ENCODE measurements at regions not wholly inside any gene's neighbourhood (a gene's known extent, or its start where the extent isn't known, plus 50 kb on each side); places are given as distances from the start of the nearest gene placed in this dataset.

DNA sequence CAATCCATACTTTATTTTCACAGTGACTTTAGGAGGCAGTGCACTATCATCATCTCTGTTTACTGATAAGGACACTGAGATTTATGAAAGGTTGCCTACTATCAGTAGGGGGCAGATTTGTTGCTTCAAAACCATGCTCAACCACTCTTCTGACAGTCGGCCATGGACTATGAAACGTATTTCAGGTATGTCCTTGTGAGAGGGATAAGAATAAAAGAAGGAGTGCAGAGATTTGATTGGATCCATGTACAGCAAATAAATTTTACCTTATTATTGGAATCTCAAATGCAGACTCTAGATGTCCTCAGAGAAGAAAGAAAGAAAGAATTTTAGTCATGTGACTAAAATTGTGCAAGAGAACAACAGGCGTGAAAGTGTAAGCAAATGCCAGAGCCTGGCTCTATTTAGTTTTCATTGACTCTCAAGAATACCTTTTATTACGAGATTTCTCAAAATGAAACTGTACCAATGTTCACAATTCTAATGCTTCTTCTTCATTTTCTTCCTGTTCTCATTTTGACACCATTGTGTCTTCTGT lies 296.6 kb upstream of the RASA1 start:
- H2AFZ ChIP-seq (ENCODE audit: low read length), result no peak overlapping the region
- no peaks in the 10 kb centered on the region for H3F3A ChIP-seq (ENCODE audit: insufficient read depth, low read length)
- H3K27ac ChIP-seq (ENCODE audit: low read depth, low read length, poor library complexity, severe bottlenecking), result no peak overlapping the region
- TF ChIP-seq, protein P1, sequence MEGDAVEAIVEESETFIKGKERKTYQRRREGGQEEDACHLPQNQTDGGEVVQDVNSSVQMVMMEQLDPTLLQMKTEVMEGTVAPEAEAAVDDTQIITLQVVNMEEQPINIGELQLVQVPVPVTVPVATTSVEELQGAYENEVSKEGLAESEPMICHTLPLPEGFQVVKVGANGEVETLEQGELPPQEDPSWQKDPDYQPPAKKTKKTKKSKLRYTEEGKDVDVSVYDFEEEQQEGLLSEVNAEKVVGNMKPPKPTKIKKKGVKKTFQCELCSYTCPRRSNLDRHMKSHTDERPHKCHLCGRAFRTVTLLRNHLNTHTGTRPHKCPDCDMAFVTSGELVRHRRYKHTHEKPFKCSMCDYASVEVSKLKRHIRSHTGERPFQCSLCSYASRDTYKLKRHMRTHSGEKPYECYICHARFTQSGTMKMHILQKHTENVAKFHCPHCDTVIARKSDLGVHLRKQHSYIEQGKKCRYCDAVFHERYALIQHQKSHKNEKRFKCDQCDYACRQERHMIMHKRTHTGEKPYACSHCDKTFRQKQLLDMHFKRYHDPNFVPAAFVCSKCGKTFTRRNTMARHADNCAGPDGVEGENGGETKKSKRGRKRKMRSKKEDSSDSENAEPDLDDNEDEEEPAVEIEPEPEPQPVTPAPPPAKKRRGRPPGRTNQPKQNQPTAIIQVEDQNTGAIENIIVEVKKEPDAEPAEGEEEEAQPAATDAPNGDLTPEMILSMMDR (IDR thresholded peaks at IDR 0.05; ENCODE audit: low read length), result peak; percentile 44
- TF ChIP-seq EZH2 (IDR thresholded peaks at IDR 0.05; ENCODE audit: borderline replicate concordance, low read length), result no peak
- H4K20me1 ChIP-seq (ENCODE audit: insufficient read depth, low read length), result no peaks in the 10 kb centered on the region
- H3K27me3 ChIP-seq (ENCODE audit: insufficient read depth, low read length), result no peaks in the 10 kb centered on the region
- H3K9me3 ChIP-seq (ENCODE audit: low read length), result no peaks in the 10 kb centered on the region
- H3K36me3 ChIP-seq (ENCODE audit: insufficient read depth, low read length), result no peaks in the 10 kb centered on the region
- no peaks in the 10 kb centered on the region for H3K79me2 ChIP-seq (ENCODE audit: insufficient read depth, low read length)
- H3K4me1 ChIP-seq (ENCODE audit: insufficient read depth, low read length, severe bottlenecking), result no peaks in the 10 kb centered on the region
- H3K9me2 ChIP-seq (ENCODE audit: low read depth, low read length), result no peaks in the 10 kb centered on the region
- no peak overlapping the region for H3K4me2 ChIP-seq (ENCODE audit: low read length)
- no peak overlapping the region for H3K4me3 ChIP-seq (ENCODE audit: low read depth, low read length, poor library complexity, severe bottlenecking)
- H3K9ac ChIP-seq (ENCODE audit: low read length), result no peak overlapping the region

DNA sequence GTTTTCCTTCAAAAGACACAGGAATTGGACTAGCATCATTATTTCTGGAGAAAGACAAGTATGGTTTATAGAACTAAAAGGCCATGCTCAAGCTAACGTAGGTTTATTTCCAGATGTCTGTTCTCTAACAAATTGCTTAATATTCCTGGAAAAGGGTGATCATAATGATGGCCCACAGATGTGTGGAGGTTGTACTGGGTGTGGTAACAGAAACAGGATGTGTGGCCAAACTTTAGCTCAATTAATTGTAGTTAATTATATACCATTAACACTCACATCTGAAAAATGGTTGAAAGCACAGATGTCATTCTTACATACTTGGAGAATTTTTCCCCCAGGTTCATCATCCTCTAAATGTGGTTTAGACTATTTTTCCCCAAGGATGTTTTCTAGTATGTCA lies 292.7 kb upstream of the RASA1 start:
- H2AFZ ChIP-seq (ENCODE audit: low read length), result no peak overlapping the region
- TF ChIP-seq, protein P1 (IDR thresholded peaks at IDR 0.05; ENCODE audit: low read length), result no peak
- TF ChIP-seq EZH2 (IDR thresholded peaks at IDR 0.05; ENCODE audit: borderline replicate concordance, low read length), result no peak

DNA sequence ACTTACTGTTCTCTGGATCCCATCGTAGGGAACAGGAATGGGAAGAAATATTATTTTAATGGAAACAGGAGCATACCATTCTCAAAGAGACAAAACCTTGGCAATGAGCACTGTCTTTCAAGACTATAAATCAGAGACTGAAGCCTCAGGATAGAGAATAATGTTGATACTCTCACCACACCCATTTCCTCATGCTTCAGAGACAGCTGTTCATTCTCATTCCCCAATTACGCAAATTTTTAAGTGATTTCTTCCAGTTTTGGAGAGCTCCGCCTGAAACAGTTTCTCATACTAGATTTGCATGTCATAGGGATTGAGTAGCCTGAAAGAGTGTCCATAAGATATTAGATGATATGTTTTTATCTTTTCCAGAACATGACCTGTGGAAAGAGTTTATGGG lies 290.5 kb upstream of the RASA1 start:
- Histone ChIP-seq H3K36me3 (ENCODE audit: insufficient read depth, low read length) (no peaks in the 10 kb centered on the region), H3K4me1 (ENCODE audit: insufficient read depth, low read length, severe bottlenecking) (no peaks in the 10 kb centered on the region), H3K79me2 (ENCODE audit: insufficient read depth, low read length) (no peaks in the 10 kb centered on the region), H3K9me2 (ENCODE audit: low read depth, low read length) (no peaks in the 10 kb centered on the region), H2AFZ (ENCODE audit: low read length) (no peak overlapping the region), H3F3A (ENCODE audit: insufficient read depth, low read length) (no peaks in the 10 kb centered on the region), H3K4me3 (ENCODE audit: low read depth, low read length, poor library complexity, severe bottlenecking) (no peak overlapping the region), H3K4me2 (ENCODE audit: low read length) (no peak overlapping the region), H3K9me3 (ENCODE audit: low read length) (no peaks in the 10 kb centered on the region), H4K20me1 (ENCODE audit: insufficient read depth, low read length) (no peaks in the 10 kb centered on the region), H3K27me3 (ENCODE audit: insufficient read depth, low read length) (no peaks in the 10 kb centered on the region), H3K9ac (ENCODE audit: low read length) (no peak overlapping the region), H3K27ac (ENCODE audit: low read depth, low read length, poor library complexity, severe bottlenecking) (no peak overlapping the region)
- TF ChIP-seq, protein P1 (IDR thresholded peaks at IDR 0.05; ENCODE audit: low read length), result no peak
- no peak for TF ChIP-seq EZH2 (IDR thresholded peaks at IDR 0.05; ENCODE audit: borderline replicate concordance, low read length)

More for the DNA sequence above, 292.7 kb upstream of the RASA1 start:
- Histone ChIP-seq H3K4me3 (ENCODE audit: low read depth, low read length, poor library complexity, severe bottlenecking) (no peak overlapping the region), H4K20me1 (ENCODE audit: insufficient read depth, low read length) (no peaks in the 10 kb centered on the region), H3K27me3 (ENCODE audit: insufficient read depth, low read length) (no peaks in the 10 kb centered on the region), H3K9me3 (ENCODE audit: low read length) (no peaks in the 10 kb centered on the region), H3K9me2 (ENCODE audit: low read depth, low read length) (no peaks in the 10 kb centered on the region), H3K9ac (ENCODE audit: low read length) (no peak overlapping the region), H3K27ac (ENCODE audit: low read depth, low read length, poor library complexity, severe bottlenecking) (no peak overlapping the region), H3F3A (ENCODE audit: insufficient read depth, low read length) (no peaks in the 10 kb centered on the region), H3K79me2 (ENCODE audit: insufficient read depth, low read length) (no peaks in the 10 kb centered on the region), H3K36me3 (ENCODE audit: insufficient read depth, low read length) (no peaks in the 10 kb centered on the region), H3K4me1 (ENCODE audit: insufficient read depth, low read length, severe bottlenecking) (no peaks in the 10 kb centered on the region), H3K4me2 (ENCODE audit: low read length) (no peak overlapping the region)
